ENCODE measurements at regions not wholly inside any gene's neighbourhood (a gene's known extent, or its start where the extent isn't known, plus 50 kb on each side); places are given as distances from the start of the nearest gene placed in this dataset.

DNA sequence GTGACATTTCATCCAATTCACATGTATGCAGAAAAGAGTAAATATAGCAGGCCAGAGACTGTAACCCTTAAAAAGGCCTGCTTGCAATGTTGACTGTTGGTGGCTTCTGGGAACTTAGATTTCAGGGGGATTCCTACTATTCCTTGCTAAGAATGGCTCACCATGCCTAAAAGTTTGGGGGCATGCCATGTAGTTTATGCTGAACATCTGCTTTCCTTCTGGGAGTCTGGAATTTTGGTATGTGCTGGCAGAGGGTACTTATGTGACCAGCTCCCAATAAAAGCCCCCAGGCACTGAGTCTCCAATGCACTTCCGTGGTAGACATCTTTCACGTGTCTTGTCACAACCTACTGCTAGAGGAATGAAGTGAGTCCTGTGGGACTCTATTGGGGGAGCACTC is 88.4 kb upstream of the PCDH8 start:
- TF ChIP-seq, protein P1, sequence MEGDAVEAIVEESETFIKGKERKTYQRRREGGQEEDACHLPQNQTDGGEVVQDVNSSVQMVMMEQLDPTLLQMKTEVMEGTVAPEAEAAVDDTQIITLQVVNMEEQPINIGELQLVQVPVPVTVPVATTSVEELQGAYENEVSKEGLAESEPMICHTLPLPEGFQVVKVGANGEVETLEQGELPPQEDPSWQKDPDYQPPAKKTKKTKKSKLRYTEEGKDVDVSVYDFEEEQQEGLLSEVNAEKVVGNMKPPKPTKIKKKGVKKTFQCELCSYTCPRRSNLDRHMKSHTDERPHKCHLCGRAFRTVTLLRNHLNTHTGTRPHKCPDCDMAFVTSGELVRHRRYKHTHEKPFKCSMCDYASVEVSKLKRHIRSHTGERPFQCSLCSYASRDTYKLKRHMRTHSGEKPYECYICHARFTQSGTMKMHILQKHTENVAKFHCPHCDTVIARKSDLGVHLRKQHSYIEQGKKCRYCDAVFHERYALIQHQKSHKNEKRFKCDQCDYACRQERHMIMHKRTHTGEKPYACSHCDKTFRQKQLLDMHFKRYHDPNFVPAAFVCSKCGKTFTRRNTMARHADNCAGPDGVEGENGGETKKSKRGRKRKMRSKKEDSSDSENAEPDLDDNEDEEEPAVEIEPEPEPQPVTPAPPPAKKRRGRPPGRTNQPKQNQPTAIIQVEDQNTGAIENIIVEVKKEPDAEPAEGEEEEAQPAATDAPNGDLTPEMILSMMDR (IDR thresholded peaks at IDR 0.05) = no peak
- no peak for TF ChIP-seq POLR2A (IDR thresholded peaks at IDR 0.05)

All from suprapubic skin (tissue), 3 donors.